Erythroblast (primary cell): ENCODE measurements at regions not wholly inside any gene's neighbourhood (a gene's known extent, or its start where the extent isn't known, plus 50 kb on each side); places are given as distances from the start of the nearest gene placed in this dataset.

Experiments used
- GATA1 ChIP-seq: IDR thresholded peaks from 2 replicates; pipeline ENCODE4 v1.6.1; 2011; ENCODE audit warnings: low read depth, mild to moderate bottlenecking, control low read depth, low read length, moderate library complexity
- POLR2A ChIP-seq: IDR thresholded peaks from 2 replicates; pipeline ENCODE4 v1.6.1; 2011; ENCODE audit warnings: mild to moderate bottlenecking, low read length

GRCh38 chr17:70968302-70968701 lies 799.0 kb downstream of the KCNJ2 start:
- TF ChIP-seq POLR2A (no peak), GATA1 (no peak)
